HEK293T (cell line): ENCODE measurements at regions not wholly inside any gene's neighbourhood (a gene's known extent, or its start where the extent isn't known, plus 50 kb on each side); places are given as distances from the start of the nearest gene placed in this dataset.

ENCODE experiments used
- BHLHE40 ChIP-seq: fragments of 450-650 bp; IDR thresholded peaks from 2 replicates; pipeline ENCODE4 v1.6.1; 2016; ENCODE audit warnings: mild to moderate bottlenecking, moderate library complexity, borderline replicate concordance
- FOXA1 ChIP-seq: fragments of 450-650 bp; IDR thresholded peaks from 2 replicates; pipeline ENCODE4 v1.6.1; 2016; ENCODE audit warnings: mild to moderate bottlenecking
- FOXK2 ChIP-seq: fragments of 450-650 bp; IDR thresholded peaks from 2 replicates; pipeline ENCODE4 v1.6.1; 2016; ENCODE audit warnings: mild to moderate bottlenecking
- FOXM1 ChIP-seq: fragments of 450-650 bp; IDR thresholded peaks from 2 replicates; pipeline ENCODE4 v1.6.1; 2017; ENCODE audit warnings: mild to moderate bottlenecking, borderline replicate concordance
- SP1 ChIP-seq: fragments of 450-650 bp; IDR thresholded peaks from 2 replicates; pipeline ENCODE4 v1.6.1; 2017

- no peak for TF ChIP-seq SP1
- no peak for TF ChIP-seq BHLHE40
- TF ChIP-seq FOXA1: no peak
- TF ChIP-seq FOXK2: no peak
- no peak for TF ChIP-seq FOXM1
Observed at GRCh38 chr1:56029319-56030003, 549.9 kb downstream of the PLPP3 start.
